ENCODE measurements at regions not wholly inside any gene's neighbourhood (a gene's known extent, or its start where the extent isn't known, plus 50 kb on each side); places are given as distances from the start of the nearest gene placed in this dataset.

- no peak overlapping the region for H3K9ac ChIP-seq (ENCODE audit: low read depth in 1 of 3, low read length in 3 of 3)
- no peaks in the 10 kb centered on the region for H3K9me3 ChIP-seq (ENCODE audit: control insufficient read depth in 3 of 3, low read length in 3 of 3)
- no peaks in the 10 kb centered on the region for H3K27me3 ChIP-seq (ENCODE audit: control insufficient read depth in 3 of 3, insufficient read depth in 3 of 3, low read length in 3 of 3)
- H3K4me3 ChIP-seq (ENCODE audit: low read length in 3 of 3), result no peak overlapping the region
- no peaks in the 10 kb centered on the region for H3K4me1 ChIP-seq (ENCODE audit: control insufficient read depth in 3 of 3, insufficient read depth in 3 of 3, low read length in 3 of 3)
- H3K36me3 ChIP-seq (ENCODE audit: control insufficient read depth in 3 of 3, insufficient read depth in 3 of 3, low read length in 3 of 3), result no peaks in the 10 kb centered on the region
- no peak overlapping the region for H3K27ac ChIP-seq (ENCODE audit: low read depth, low read length)
Measured at GRCh38 chr7:17176371-17177032, 122.0 kb upstream of the AHR start.

- Histone ChIP-seq H3K9ac (ENCODE audit: low read depth in 1 of 3, low read length in 3 of 3) (no peak overlapping the region), H3K27ac (ENCODE audit: low read depth, low read length) (no peak overlapping the region), H3K9me3 (ENCODE audit: control insufficient read depth in 3 of 3, low read length in 3 of 3) (no peaks in the 10 kb centered on the region), H3K4me1 (ENCODE audit: control insufficient read depth in 3 of 3, insufficient read depth in 3 of 3, low read length in 3 of 3) (no peaks in the 10 kb centered on the region), H3K36me3 (ENCODE audit: control insufficient read depth in 3 of 3, insufficient read depth in 3 of 3, low read length in 3 of 3) (no peaks in the 10 kb centered on the region), H3K4me3 (ENCODE audit: low read length in 3 of 3) (no peak overlapping the region), H3K27me3 (ENCODE audit: control insufficient read depth in 3 of 3, insufficient read depth in 3 of 3, low read length in 3 of 3) (no peaks in the 10 kb centered on the region)
Measured at GRCh38 chr7:17178545-17178944, 119.9 kb upstream of the AHR start.

GRCh38 chr7:17181482-17181881 is 117.0 kb upstream of the AHR start:
- Histone ChIP-seq H3K4me3 (ENCODE audit: low read length in 3 of 3) (no peak overlapping the region), H3K27me3 (ENCODE audit: control insufficient read depth in 3 of 3, insufficient read depth in 3 of 3, low read length in 3 of 3) (no peaks in the 10 kb centered on the region), H3K36me3 (ENCODE audit: control insufficient read depth in 3 of 3, insufficient read depth in 3 of 3, low read length in 3 of 3) (no peaks in the 10 kb centered on the region), H3K27ac (ENCODE audit: low read depth, low read length) (no peak overlapping the region), H3K4me1 (ENCODE audit: control insufficient read depth in 3 of 3, insufficient read depth in 3 of 3, low read length in 3 of 3) (no peaks in the 10 kb centered on the region), H3K9me3 (ENCODE audit: control insufficient read depth in 3 of 3, low read length in 3 of 3) (no peaks in the 10 kb centered on the region), H3K9ac (ENCODE audit: low read depth in 1 of 3, low read length in 3 of 3) (no peak overlapping the region)

GRCh38 chr7:17183630-17184328 is 114.7 kb upstream of the AHR start:
- Histone ChIP-seq H3K9ac (ENCODE audit: low read depth in 1 of 3, low read length in 3 of 3) (no peak overlapping the region), H3K27me3 (ENCODE audit: control insufficient read depth in 3 of 3, insufficient read depth in 3 of 3, low read length in 3 of 3) (no peaks in the 10 kb centered on the region), H3K9me3 (ENCODE audit: control insufficient read depth in 3 of 3, low read length in 3 of 3) (no peaks in the 10 kb centered on the region), H3K4me1 (ENCODE audit: control insufficient read depth in 3 of 3, insufficient read depth in 3 of 3, low read length in 3 of 3) (no peaks in the 10 kb centered on the region), H3K4me3 (ENCODE audit: low read length in 3 of 3) (no peak overlapping the region), H3K36me3 (ENCODE audit: control insufficient read depth in 3 of 3, insufficient read depth in 3 of 3, low read length in 3 of 3) (no peaks in the 10 kb centered on the region), H3K27ac (ENCODE audit: low read depth, low read length) (no peak overlapping the region)

- no peaks in the 10 kb centered on the region for H3K9me3 ChIP-seq (ENCODE audit: control insufficient read depth in 3 of 3, low read length in 3 of 3)
- H3K36me3 ChIP-seq (ENCODE audit: control insufficient read depth in 3 of 3, insufficient read depth in 3 of 3, low read length in 3 of 3), result no peaks in the 10 kb centered on the region
- no peak overlapping the region for H3K27ac ChIP-seq (ENCODE audit: low read depth, low read length)
- no peaks in the 10 kb centered on the region for H3K27me3 ChIP-seq (ENCODE audit: control insufficient read depth in 3 of 3, insufficient read depth in 3 of 3, low read length in 3 of 3)
- H3K9ac ChIP-seq (ENCODE audit: low read depth in 1 of 3, low read length in 3 of 3), result no peak overlapping the region
- H3K4me1 ChIP-seq (ENCODE audit: control insufficient read depth in 3 of 3, insufficient read depth in 3 of 3, low read length in 3 of 3), result no peaks in the 10 kb centered on the region
- H3K4me3 ChIP-seq (ENCODE audit: low read length in 3 of 3), result no peak overlapping the region
Measured at GRCh38 chr7:17184805-17185689, 113.4 kb upstream of the AHR start.

- no peaks in the 10 kb centered on the region for H3K36me3 ChIP-seq (ENCODE audit: control insufficient read depth in 3 of 3, insufficient read depth in 3 of 3, low read length in 3 of 3)
- H3K9me3 ChIP-seq (ENCODE audit: control insufficient read depth in 3 of 3, low read length in 3 of 3), result no peaks in the 10 kb centered on the region
- no peak overlapping the region for H3K9ac ChIP-seq (ENCODE audit: low read depth in 1 of 3, low read length in 3 of 3)
- H3K27me3 ChIP-seq (ENCODE audit: control insufficient read depth in 3 of 3, insufficient read depth in 3 of 3, low read length in 3 of 3), result no peaks in the 10 kb centered on the region
- no peak overlapping the region for H3K4me3 ChIP-seq (ENCODE audit: low read length in 3 of 3)
- no peaks in the 10 kb centered on the region for H3K4me1 ChIP-seq (ENCODE audit: control insufficient read depth in 3 of 3, insufficient read depth in 3 of 3, low read length in 3 of 3)
- H3K27ac ChIP-seq (ENCODE audit: low read depth, low read length), result no peak overlapping the region
Measured at GRCh38 chr7:17185690-17186070, 112.8 kb upstream of the AHR start.

GRCh38 chr7:17186745-17187530 is 111.5 kb upstream of the AHR start:
- H3K27ac ChIP-seq (ENCODE audit: low read depth, low read length), result no peak overlapping the region
- no peaks in the 10 kb centered on the region for H3K9me3 ChIP-seq (ENCODE audit: control insufficient read depth in 3 of 3, low read length in 3 of 3)
- H3K4me3 ChIP-seq (ENCODE audit: low read length in 3 of 3), result no peak overlapping the region
- H3K9ac ChIP-seq (ENCODE audit: low read depth in 1 of 3, low read length in 3 of 3), result no peak overlapping the region
- H3K4me1 ChIP-seq (ENCODE audit: control insufficient read depth in 3 of 3, insufficient read depth in 3 of 3, low read length in 3 of 3), result no peaks in the 10 kb centered on the region
- no peaks in the 10 kb centered on the region for H3K36me3 ChIP-seq (ENCODE audit: control insufficient read depth in 3 of 3, insufficient read depth in 3 of 3, low read length in 3 of 3)
- H3K27me3 ChIP-seq (ENCODE audit: control insufficient read depth in 3 of 3, insufficient read depth in 3 of 3, low read length in 3 of 3), result no peaks in the 10 kb centered on the region

GRCh38 chr7:17194656-17195055 is 103.8 kb upstream of the AHR start:
- Histone ChIP-seq H3K9me3 (ENCODE audit: control insufficient read depth in 3 of 3, low read length in 3 of 3) (no peaks in the 10 kb centered on the region), H3K36me3 (ENCODE audit: control insufficient read depth in 3 of 3, insufficient read depth in 3 of 3, low read length in 3 of 3) (no peaks in the 10 kb centered on the region), H3K4me1 (ENCODE audit: control insufficient read depth in 3 of 3, insufficient read depth in 3 of 3, low read length in 3 of 3) (no peaks in the 10 kb centered on the region), H3K27ac (ENCODE audit: low read depth, low read length) (no peak overlapping the region), H3K9ac (ENCODE audit: low read depth in 1 of 3, low read length in 3 of 3) (no peak overlapping the region), H3K4me3 (ENCODE audit: low read length in 3 of 3) (no peak overlapping the region), H3K27me3 (ENCODE audit: control insufficient read depth in 3 of 3, insufficient read depth in 3 of 3, low read length in 3 of 3) (no peaks in the 10 kb centered on the region)

GRCh38 chr7:17195576-17195975 is 102.9 kb upstream of the AHR start:
- no peaks in the 10 kb centered on the region for H3K4me1 ChIP-seq (ENCODE audit: control insufficient read depth in 3 of 3, insufficient read depth in 3 of 3, low read length in 3 of 3)
- no peaks in the 10 kb centered on the region for H3K9me3 ChIP-seq (ENCODE audit: control insufficient read depth in 3 of 3, low read length in 3 of 3)
- H3K36me3 ChIP-seq (ENCODE audit: control insufficient read depth in 3 of 3, insufficient read depth in 3 of 3, low read length in 3 of 3), result no peaks in the 10 kb centered on the region
- H3K27ac ChIP-seq (ENCODE audit: low read depth, low read length), result no peak overlapping the region
- no peak overlapping the region for H3K4me3 ChIP-seq (ENCODE audit: low read length in 3 of 3)
- H3K9ac ChIP-seq (ENCODE audit: low read depth in 1 of 3, low read length in 3 of 3), result no peak overlapping the region
- no peaks in the 10 kb centered on the region for H3K27me3 ChIP-seq (ENCODE audit: control insufficient read depth in 3 of 3, insufficient read depth in 3 of 3, low read length in 3 of 3)

Measured in skeletal muscle tissue (tissue), 3 donors.